Fibroblast of the aortic adventitia (primary cell): ENCODE measurements at regions not wholly inside any gene's neighbourhood (a gene's known extent, or its start where the extent isn't known, plus 50 kb on each side); places are given as distances from the start of the nearest gene placed in this dataset.

Experiments
- DNase-seq: peaks from one replicate; pipeline ENCODE4 v3.0.0-alpha.2; 2010; ENCODE audit warnings: low read depth
- H3K4me3 ChIP-seq: 2 replicates; pipeline ENCODE4 v1.5.1; 2011; ENCODE audit warnings: low read depth, mild to moderate bottlenecking, control low read depth, low read length, moderate library complexity
- CTCF ChIP-seq: IDR thresholded peaks from 2 replicates; pipeline ENCODE4 v1.5.1; 2011; ENCODE audit warnings: mild to moderate bottlenecking, low read length, control low read depth, inconsistent platforms; ENCODE audit not compliant: insufficient read depth

DNA sequence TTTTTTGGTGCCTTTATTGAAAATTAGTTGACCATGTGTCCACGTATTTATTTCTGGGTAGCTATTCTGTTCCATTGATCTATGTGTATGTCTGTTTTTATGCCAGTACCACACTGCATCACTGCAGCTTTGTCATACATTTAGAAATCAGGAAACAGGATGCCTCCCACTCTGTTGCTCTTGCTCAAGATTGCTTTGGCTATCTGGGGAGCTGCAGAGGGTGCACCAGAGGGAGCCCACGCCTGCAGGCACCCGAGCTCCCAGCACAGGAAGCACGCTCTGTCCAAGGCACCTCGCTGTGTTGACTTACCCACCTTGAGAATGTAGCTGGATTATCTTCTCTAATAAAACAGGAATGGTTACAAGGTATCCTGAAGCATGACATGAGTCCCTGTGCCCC, 301.7 kb downstream of the TCERG1L start:
- no peak for DNase-seq
- no peak overlapping the region for H3K4me3 ChIP-seq
- TF ChIP-seq CTCF: no peak

DNA sequence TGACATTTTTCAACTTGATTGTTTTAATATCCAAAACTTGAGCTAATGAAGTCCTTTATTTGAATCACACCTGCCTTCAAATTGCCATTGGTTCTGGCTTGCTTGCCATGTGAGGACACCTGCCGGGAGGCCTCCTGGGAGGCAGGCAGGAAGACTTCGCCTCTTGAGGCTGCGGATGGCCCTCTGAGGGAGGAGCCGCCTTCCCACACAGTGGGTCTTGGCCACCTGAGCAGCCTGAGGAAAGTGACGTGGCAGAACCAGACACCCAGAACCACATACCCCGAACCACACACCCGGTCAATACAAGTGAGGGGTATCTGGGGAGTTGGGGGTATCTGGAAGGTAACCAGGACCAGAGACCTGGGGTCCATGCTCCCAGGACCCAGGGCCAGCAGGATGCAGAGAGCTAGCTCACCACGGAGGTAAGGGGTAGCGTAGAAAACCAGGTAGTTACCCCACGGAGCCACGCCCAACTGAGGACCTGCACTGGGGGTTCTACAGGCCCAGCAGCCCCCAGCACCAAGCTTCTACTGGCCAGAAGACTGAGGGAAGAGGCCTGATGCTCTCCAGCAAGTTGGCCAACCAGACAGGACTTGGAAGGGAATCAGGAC, 300.5 kb downstream of the TCERG1L start:
- DNase-seq: no peak
- no peak for TF ChIP-seq CTCF
- H3K4me3 ChIP-seq: no peak overlapping the region

DNA sequence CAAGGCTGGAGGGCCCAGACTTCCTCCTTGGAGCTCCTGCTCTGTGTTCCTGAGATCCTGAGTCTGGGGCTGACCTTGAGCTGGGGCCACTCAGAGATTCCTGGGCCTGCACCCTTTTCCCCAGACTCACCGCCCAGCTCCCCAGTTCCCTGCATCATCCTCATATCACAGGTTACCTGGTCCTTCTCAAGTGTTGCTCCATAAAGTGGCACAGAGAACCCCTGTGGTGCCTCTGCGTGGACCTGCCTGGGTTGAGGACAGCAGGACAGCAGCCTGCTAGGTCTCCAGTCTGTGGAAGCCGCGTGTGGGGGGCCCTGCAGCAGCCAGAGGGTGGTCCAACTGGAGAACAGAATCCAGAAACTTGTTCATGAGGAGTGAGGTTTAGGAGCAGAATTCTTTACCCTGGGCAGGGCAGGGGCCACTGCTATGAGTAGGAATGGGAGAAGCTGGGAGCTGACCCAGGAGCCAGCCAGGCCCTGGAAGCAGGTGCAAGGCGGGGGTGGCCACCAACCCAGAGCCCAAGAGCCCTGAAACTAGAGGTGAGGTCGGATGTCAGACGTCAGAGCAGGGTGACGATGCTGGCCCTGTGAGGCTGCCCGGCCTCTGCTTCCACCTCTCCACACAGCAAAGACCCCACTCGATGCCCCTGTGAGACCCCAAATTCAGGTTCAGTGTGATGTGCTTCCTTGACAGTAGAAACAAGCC, 299.4 kb downstream of the TCERG1L start:
- no peak overlapping the region for H3K4me3 ChIP-seq
- DNase-seq: no peak
- TF ChIP-seq CTCF: no peak

DNA sequence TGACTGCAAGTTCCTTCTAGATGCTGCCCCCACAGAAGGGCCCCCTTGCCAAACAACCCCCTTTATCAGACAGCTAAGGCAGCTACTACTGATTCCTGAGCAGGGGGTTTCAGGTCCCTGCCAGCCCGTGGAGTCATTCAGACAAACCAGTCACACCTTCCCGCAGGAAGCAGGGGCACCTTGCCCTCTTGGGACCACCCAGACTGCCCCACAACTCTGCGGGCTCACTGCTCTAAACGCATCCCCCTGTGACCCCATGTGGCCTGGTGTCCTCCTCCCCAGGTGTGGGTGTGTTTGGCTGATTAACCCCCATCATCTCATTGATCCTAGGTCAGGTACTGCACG, 298.9 kb downstream of the TCERG1L start:
- no peak for TF ChIP-seq CTCF

DNA sequence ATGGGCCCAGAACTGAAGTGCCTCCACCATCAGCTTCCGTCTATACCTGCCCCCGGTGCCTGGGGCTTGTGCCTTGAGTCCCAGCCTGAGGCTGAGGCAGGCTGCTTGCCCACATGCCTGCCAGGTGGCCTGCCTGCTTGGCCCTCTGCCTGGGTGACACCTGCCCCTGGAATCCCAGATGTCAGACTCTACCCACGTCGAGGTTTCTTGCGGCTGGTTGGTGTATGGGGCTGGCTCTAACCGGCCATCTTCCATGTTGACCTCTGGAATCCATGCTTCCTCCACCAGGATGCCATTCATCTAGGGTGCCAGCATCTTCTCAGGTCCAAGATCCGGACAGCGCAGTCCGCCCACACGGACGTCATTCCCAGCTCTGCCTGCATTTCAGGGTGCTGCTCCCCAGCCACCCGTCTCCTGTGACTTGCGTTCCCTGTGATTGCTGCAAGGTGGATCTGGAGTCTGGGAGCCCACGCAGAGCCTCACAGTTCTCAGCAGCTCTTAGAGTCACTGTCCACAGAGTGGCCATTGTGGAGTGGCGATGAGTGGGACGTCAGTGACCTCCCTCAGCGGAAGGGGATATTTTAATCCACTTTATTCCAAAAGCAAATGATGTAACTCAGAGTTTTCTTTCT, 298.1 kb downstream of the TCERG1L start:
- TF ChIP-seq CTCF: no peak

More for the DNA sequence above, 298.9 kb downstream of the TCERG1L start:
- no peak overlapping the region for H3K4me3 ChIP-seq
- DNase-seq: no peak

GRCh38 chr10:131014271-131014670, 297.2 kb downstream of the TCERG1L start:
- TF ChIP-seq CTCF: no peak
- no peak overlapping the region for H3K4me3 ChIP-seq
- DNase-seq: no peak

More for the DNA sequence above, 298.1 kb downstream of the TCERG1L start:
- DNase-seq: no peak
- no peak overlapping the region for H3K4me3 ChIP-seq
